ENCODE measurements at regions not wholly inside any gene's neighbourhood (a gene's known extent, or its start where the extent isn't known, plus 50 kb on each side); places are given as distances from the start of the nearest gene placed in this dataset.

- Histone ChIP-seq H3K4me3 (ENCODE audit: low read depth in 2 of 2, low read length in 2 of 2) (no peak overlapping the region), H3K4me1 (ENCODE audit: control insufficient read depth, insufficient read depth, low read length) (no peaks in the 10 kb centered on the region), H3K27ac (ENCODE audit: low read length) (no peak overlapping the region), H3K27me3 (ENCODE audit: control insufficient read depth, insufficient read depth, low read length) (no peaks in the 10 kb centered on the region; the same call in 1 of the 2 replicates), H3K9me3 (ENCODE audit: control insufficient read depth, insufficient read depth, low read depth, low read length) (no peaks in the 10 kb centered on the region), H3K36me3 (ENCODE audit: control insufficient read depth, insufficient read depth, low read length) (no peaks in the 10 kb centered on the region)
- intact Hi-C loops (cut with micrococcal nuclease; ENCODE audit: unreplicated experiment), result loop anchor here (1.0 to 10.0 kb wide), 2 partner anchors 56 to 156 kb away; no protein-coding TSS in a partner anchor
- POLR2A ChIA-PET, result no interaction called here
- BruUV-seq (replicated peaks), result no TSS peak
- no peak for DNase-seq (ENCODE audit: low read depth, low spot score)
- in situ Hi-C loops (cut with HindIII; ENCODE audit: low pct_unique_long_range_greater_than_20kb, low sequenced_read_pairs), result no loop called here
- CTCF ChIA-PET, result interaction anchor here (0.6 to 2.5 kb wide), 3 partner anchors 15 to 153 kb away, joined by 3 to 23 read pairs (median 7); no protein-coding TSS in a partner anchor
- ATAC-seq, result no peak
- no peak for TF ChIP-seq TCF7L2 (IDR thresholded peaks at IDR 0.05; ENCODE audit: low read depth, low read length)
- no peak for TF ChIP-seq POLR2AphosphoS5 (IDR thresholded peaks at IDR 0.05; ENCODE audit: low read depth, low read length)
- no peak for TF ChIP-seq SIN3A (IDR thresholded peaks at IDR 0.05; ENCODE audit: borderline replicate concordance, insufficient read depth, low read depth, low read length)
- no peak for TF ChIP-seq REST (IDR thresholded peaks at IDR 0.05; ENCODE audit: insufficient read depth in 1 of 2, low read depth in 2 of 2, low read length in 1 of 2)
- no peak for TF ChIP-seq CTCF (IDR thresholded peaks at IDR 0.05)
Observed at GRCh38 chr14:22318951-22319350, 270.1 kb downstream of the DAD1 start.

GRCh38 chr14:22316473-22316872 is 272.6 kb downstream of the DAD1 start:
- Histone ChIP-seq H3K9me3 (ENCODE audit: control insufficient read depth, insufficient read depth, low read depth, low read length) (no peaks in the 10 kb centered on the region), H3K36me3 (ENCODE audit: control insufficient read depth, insufficient read depth, low read length) (no peaks in the 10 kb centered on the region), H3K27ac (ENCODE audit: low read length) (no peak overlapping the region), H3K4me1 (ENCODE audit: control insufficient read depth, insufficient read depth, low read length) (no peaks in the 10 kb centered on the region), H3K4me3 (ENCODE audit: low read depth in 2 of 2, low read length in 2 of 2) (no peak overlapping the region), H3K27me3 (ENCODE audit: control insufficient read depth, insufficient read depth, low read length) (no peaks in the 10 kb centered on the region; the same call in 1 of the 2 replicates)
- POLR2A ChIA-PET, result no interaction called here
- no TSS peak for BruUV-seq (replicated peaks)
- in situ Hi-C loops (cut with HindIII; ENCODE audit: low pct_unique_long_range_greater_than_20kb, low sequenced_read_pairs), result no loop called here
- CTCF ChIA-PET, result interaction anchor here (0.6 kb wide), 1 partner anchor 45 kb away, joined by 3 read pairs; no protein-coding TSS in a partner anchor
- DNase-seq (ENCODE audit: low read depth, low spot score) (no peak), ATAC-seq (no peak)
- TF ChIP-seq SIN3A (IDR thresholded peaks at IDR 0.05; ENCODE audit: borderline replicate concordance, insufficient read depth, low read depth, low read length), result no peak
- TF ChIP-seq REST (IDR thresholded peaks at IDR 0.05; ENCODE audit: insufficient read depth in 1 of 2, low read depth in 2 of 2, low read length in 1 of 2), result no peak
- TF ChIP-seq CTCF (IDR thresholded peaks at IDR 0.05), result no peak
- TF ChIP-seq TCF7L2 (IDR thresholded peaks at IDR 0.05; ENCODE audit: low read depth, low read length), result no peak
- TF ChIP-seq POLR2AphosphoS5 (IDR thresholded peaks at IDR 0.05; ENCODE audit: low read depth, low read length), result no peak
- intact Hi-C loops (cut with micrococcal nuclease; ENCODE audit: unreplicated experiment), result loop anchor here (10.0 kb wide), 1 partner anchor 158 kb away; no protein-coding TSS in a partner anchor
